ENCODE measurements at regions not wholly inside any gene's neighbourhood (a gene's known extent, or its start where the extent isn't known, plus 50 kb on each side); places are given as distances from the start of the nearest gene placed in this dataset.

DNA sequence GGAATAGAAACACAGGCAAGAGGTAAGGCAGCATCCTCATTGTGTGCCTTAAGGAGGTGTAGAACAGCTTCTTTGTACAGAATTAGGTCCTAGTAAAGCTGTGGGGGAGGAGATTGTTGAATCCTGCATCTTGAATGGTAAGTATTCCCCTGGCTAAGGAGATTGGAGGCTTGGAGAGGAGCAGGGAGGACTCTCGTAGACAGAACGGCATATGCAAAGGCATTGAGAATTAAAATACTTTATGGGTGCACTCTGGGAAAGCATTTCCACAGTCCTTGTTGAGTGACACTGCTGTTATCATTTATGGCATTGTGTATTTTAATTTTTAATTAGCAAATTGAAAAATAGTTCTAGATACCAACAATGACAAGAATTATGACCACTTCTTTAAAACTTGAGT lies 66.5 kb upstream of the GPR149 start:
- Mint-ChIP-seq H3K27ac (no peak overlapping the region), H3K4me3 (no peak overlapping the region), H3K27me3 (no peaks in the 10 kb centered on the region), H3K4me1 (no peaks in the 10 kb centered on the region), H3K9me3 (ENCODE audit: insufficient read depth) (peaks cover 5% of the 10 kb centered on the region)
- Histone ChIP-seq H3K36me3 (replicated peaks in 1 of 2; ENCODE audit: control extremely low read depth in 1 of 2, control insufficient read depth in 1 of 2, extremely low read depth in 1 of 2, insufficient read depth in 2 of 2, low read length in 1 of 2) (no peaks in the 10 kb centered on the region), H3K9me3 (ENCODE audit: control extremely low read depth in 1 of 3, control insufficient read depth in 2 of 3, insufficient read depth in 1 of 3, low read length in 2 of 3) (no peaks in the 10 kb centered on the region), H3K9ac (ENCODE audit: low read length) (no peak overlapping the region), H3K4me3 (ENCODE audit: control extremely low read depth in 1 of 5, extremely low read depth in 1 of 5, insufficient read depth in 1 of 5, low read depth in 2 of 5, low read length in 4 of 5) (no peak overlapping the region), H3K4me1 (ENCODE audit: control insufficient read depth in 2 of 2, insufficient read depth in 2 of 2, low read length in 2 of 2) (no peaks in the 10 kb centered on the region), H3K4me2 (replicated peaks; ENCODE audit: low read depth, low read length, poor library complexity, severe bottlenecking) (no peak overlapping the region), H3K79me2 (ENCODE audit: control insufficient read depth, insufficient read depth, low read length) (no peaks in the 10 kb centered on the region), H3K27me3 (replicated peaks in 1 of 4; ENCODE audit: control extremely low read depth in 1 of 4, control insufficient read depth in 3 of 4, insufficient read depth in 4 of 4, low read length in 3 of 4) (no peaks in the 10 kb centered on the region), H2AFZ (ENCODE audit: insufficient read depth, low read depth, low read length, poor library complexity, severe bottlenecking) (no peak overlapping the region), H4K20me1 (ENCODE audit: control insufficient read depth, insufficient read depth, low read length, poor library complexity, severe bottlenecking) (no peaks in the 10 kb centered on the region), H3K27ac (ENCODE audit: low read length in 2 of 2) (no peak overlapping the region)
- intact Hi-C loops (cut with micrococcal nuclease), result no loop called here
- ChIA-PET POLR2A (no interaction called here), CTCF (no interaction called here)
- ATAC-seq (ENCODE audit: low read depth), result no peak
- no peak for DNase-seq
- TF ChIP-seq, protein P1, sequence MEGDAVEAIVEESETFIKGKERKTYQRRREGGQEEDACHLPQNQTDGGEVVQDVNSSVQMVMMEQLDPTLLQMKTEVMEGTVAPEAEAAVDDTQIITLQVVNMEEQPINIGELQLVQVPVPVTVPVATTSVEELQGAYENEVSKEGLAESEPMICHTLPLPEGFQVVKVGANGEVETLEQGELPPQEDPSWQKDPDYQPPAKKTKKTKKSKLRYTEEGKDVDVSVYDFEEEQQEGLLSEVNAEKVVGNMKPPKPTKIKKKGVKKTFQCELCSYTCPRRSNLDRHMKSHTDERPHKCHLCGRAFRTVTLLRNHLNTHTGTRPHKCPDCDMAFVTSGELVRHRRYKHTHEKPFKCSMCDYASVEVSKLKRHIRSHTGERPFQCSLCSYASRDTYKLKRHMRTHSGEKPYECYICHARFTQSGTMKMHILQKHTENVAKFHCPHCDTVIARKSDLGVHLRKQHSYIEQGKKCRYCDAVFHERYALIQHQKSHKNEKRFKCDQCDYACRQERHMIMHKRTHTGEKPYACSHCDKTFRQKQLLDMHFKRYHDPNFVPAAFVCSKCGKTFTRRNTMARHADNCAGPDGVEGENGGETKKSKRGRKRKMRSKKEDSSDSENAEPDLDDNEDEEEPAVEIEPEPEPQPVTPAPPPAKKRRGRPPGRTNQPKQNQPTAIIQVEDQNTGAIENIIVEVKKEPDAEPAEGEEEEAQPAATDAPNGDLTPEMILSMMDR (IDR thresholded peaks at IDR 0.05), result no peak
- no peak for TF ChIP-seq EZH2 (IDR thresholded peaks at IDR 0.05; ENCODE audit: borderline replicate concordance, insufficient read depth, low read depth, low read length, poor library complexity, severe bottlenecking)
- 100% methylated on average over 2 of the region's 2 CpGs for WGBS (ENCODE audit: insufficient coverage)

DNA sequence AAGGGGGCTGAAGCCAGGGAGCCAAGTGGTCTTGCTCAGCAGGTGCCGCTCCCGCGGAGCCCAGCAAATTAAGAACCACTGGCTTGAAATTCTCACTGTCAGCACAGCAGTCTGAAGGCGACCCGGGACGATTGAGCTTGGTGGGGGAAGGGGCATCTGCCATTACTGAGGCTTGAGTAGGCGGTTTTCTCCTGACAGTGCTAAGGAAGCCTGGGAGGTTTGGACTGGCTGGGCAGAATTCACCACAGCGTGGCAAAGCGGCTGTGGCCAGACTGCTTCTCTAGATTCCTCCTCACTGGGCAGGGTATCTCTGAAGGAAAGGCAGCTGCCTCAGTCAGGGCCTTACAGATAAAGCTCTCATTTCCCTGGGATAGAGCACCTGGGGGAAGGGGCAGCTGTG lies 57.0 kb upstream of the GPR149 start:
- no peaks in the 10 kb centered on the region for H3K4me1 ChIP-seq (ENCODE audit: control insufficient read depth in 2 of 2, insufficient read depth in 2 of 2, low read length in 2 of 2)
- intact Hi-C loops (cut with micrococcal nuclease), result no loop called here
- H3K4me3 ChIP-seq (ENCODE audit: control extremely low read depth in 1 of 5, extremely low read depth in 1 of 5, insufficient read depth in 1 of 5, low read depth in 2 of 5, low read length in 4 of 5), result no peak overlapping the region
- Mint-ChIP-seq H3K9me3 (ENCODE audit: insufficient read depth) (no peaks in the 10 kb centered on the region), H3K4me3 (no peak overlapping the region), H3K4me1 (no peaks in the 10 kb centered on the region), H3K27me3 (no peaks in the 10 kb centered on the region), H3K27ac (no peak overlapping the region)
- H3K27ac ChIP-seq (ENCODE audit: low read length in 2 of 2), result no peak overlapping the region
- H4K20me1 ChIP-seq (ENCODE audit: control insufficient read depth, insufficient read depth, low read length, poor library complexity, severe bottlenecking), result no peaks in the 10 kb centered on the region
- no peak for TF ChIP-seq EZH2 (IDR thresholded peaks at IDR 0.05; ENCODE audit: borderline replicate concordance, insufficient read depth, low read depth, low read length, poor library complexity, severe bottlenecking)
- TF ChIP-seq, protein P1 (IDR thresholded peaks at IDR 0.05), result no peak
- no peaks in the 10 kb centered on the region for H3K36me3 ChIP-seq (replicated peaks in 1 of 2; ENCODE audit: control extremely low read depth in 1 of 2, control insufficient read depth in 1 of 2, extremely low read depth in 1 of 2, insufficient read depth in 2 of 2, low read length in 1 of 2)
- DNase-seq (no peak), ATAC-seq (ENCODE audit: low read depth) (no peak)
- WGBS (ENCODE audit: insufficient coverage), result 88% methylated on average over 7 of the region's 9 CpGs
- H3K27me3 ChIP-seq (replicated peaks in 1 of 4; ENCODE audit: control extremely low read depth in 1 of 4, control insufficient read depth in 3 of 4, insufficient read depth in 4 of 4, low read length in 3 of 4), result no peaks in the 10 kb centered on the region
- POLR2A ChIA-PET, result no interaction called here
- no peak overlapping the region for H3K4me2 ChIP-seq (replicated peaks; ENCODE audit: low read depth, low read length, poor library complexity, severe bottlenecking)
- H3K9ac ChIP-seq (ENCODE audit: low read length), result no peak overlapping the region
- CTCF ChIA-PET, result no interaction called here
- H3K79me2 ChIP-seq (ENCODE audit: control insufficient read depth, insufficient read depth, low read length), result no peaks in the 10 kb centered on the region
- peaks cover 0 to 8% (median 0%) of the 10 kb centered on the region in 3 donors for H3K9me3 ChIP-seq (ENCODE audit: control extremely low read depth in 1 of 3, control insufficient read depth in 2 of 3, insufficient read depth in 1 of 3, low read length in 2 of 3)
- H2AFZ ChIP-seq (ENCODE audit: insufficient read depth, low read depth, low read length, poor library complexity, severe bottlenecking), result no peak overlapping the region

Data from B cell (primary cell).